GM21619 (cell line): ENCODE measurements at regions not wholly inside any gene's neighbourhood (a gene's known extent, or its start where the extent isn't known, plus 50 kb on each side); places are given as distances from the start of the nearest gene placed in this dataset.
"Not testable (repeated sequence)": the region's sequence is repeated elsewhere in the genome, so short reads cannot be mapped to it uniquely, and the experiment has no call there.

ENCODE experiments used
- ATAC-seq: cut with Tn5 transposase; IDR thresholded peaks from one replicate; pipeline ENCODE4 v1.9.1; 2021; ENCODE audit not compliant: unreplicated experiment

- no peak for ATAC-seq
Measured at GRCh38 chr4:33071535-33071934, 2351.4 kb downstream of the PCDH7 start.

DNA sequence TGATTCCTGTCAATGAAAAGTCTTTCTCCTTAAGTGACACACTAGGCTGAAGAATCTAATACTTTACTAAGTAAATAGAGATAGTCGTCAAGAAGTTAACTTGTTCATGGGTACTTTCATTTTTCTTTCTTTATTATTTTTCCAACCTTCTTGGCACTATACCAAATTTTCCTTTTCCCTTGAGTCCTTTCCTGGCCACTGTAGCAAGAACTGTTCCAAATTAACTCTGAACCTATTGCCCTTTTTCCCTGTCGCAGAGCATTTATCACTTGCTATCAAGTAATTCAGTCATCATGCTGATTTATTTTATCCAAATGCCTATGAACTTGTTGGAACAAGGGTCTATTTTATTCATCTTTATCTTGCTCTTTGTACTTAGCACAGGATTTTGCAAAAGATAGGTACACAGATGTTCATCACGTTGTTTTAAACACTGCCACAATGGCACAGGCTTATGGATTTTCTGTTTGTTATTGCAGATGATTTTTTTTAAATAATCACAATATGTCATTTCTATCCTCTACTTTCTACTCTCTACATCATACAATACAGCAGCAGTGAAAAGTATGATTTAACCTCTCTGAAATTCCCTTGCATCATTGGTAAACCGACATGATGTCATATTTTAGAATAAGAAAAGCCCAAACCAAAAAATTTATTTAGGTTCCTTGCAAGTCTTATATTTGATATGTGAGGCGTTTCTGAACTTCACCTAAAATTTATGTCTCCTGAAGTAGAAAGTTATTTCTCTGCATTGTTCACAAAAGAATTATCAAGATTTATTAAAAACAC, 2352.3 kb downstream of the PCDH7 start:
- ATAC-seq: no peak

DNA sequence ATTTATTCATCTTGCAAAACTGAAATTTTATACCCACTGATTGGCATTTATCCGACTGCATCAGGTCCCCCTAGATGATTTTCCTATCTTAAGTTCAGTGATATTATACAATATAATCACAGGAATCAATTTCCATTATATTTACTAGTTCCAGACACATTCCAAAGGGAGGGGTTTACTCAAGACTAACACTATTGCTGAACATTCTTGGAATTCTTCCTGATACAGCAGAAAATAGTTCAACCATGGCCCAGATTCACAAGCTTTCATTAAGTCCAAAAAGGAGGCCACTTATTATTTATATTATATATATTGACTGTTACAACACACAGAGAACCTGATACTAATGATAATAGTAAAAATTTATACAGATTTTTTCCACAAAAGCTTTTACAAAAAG, 2353.6 kb downstream of the PCDH7 start:
- ATAC-seq: no peak

DNA sequence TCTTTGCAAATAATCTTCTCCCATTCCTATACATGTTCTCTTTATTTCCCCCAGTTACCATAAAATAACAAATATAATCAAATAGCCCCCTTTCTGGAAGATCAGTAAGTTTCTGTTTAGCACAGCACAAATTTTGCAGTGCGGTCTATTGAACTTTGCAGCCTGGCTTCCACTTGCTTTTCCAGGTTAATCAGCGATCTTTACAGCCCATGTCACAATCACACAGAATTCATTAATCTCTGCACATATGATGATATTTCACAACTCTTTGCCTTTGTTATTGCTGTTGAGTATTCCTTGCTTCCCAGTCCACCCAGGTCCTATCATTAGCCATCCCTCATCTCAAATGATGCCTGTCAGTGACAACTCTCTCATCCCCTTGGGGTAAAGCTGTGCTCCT, 2358.0 kb downstream of the PCDH7 start:
- ATAC-seq: no peak

- no peak for ATAC-seq
Measured at GRCh38 chr4:33080275-33080674, 2360.1 kb downstream of the PCDH7 start.

DNA sequence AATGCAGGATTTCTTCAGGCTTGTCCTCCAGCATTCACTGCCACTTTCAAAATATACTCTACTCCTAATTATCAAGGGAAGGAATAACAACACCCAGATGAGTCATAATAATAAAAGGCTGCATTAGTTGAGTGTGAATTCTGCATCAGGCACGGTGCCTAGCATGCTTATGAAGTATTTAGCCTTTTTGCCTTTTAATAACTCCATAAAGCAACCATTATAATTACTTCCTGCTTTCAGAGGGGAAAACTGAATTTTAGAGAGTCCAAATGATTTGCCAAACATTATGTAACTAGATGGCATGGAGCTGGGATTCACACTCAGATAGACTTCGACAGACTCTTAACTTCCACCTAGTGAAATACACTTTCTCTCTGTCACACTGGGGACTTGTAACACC, 2365.5 kb downstream of the PCDH7 start:
- ATAC-seq: no peak

- no peak for ATAC-seq
Measured at GRCh38 chr4:33086331-33086925, 2366.3 kb downstream of the PCDH7 start.

DNA sequence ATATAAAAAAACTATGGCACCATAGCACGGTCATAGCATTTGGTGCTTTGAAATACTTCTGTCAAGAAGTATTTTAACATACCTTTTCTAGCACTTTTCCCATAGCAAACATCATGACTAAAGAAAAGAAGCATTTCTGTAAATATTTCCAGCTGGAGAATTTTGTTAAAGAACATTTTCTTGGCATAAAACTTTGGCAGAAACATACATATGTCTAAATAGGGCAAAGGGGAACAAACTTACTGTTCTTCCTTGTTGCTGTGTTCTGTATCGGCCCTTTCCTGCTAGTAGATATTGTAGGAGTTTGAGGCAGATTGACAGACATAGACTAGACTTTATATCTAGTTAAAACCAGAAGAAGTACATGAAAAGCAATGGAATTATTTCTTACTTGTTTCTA, 2368.5 kb downstream of the PCDH7 start:
- ATAC-seq: no peak

DNA sequence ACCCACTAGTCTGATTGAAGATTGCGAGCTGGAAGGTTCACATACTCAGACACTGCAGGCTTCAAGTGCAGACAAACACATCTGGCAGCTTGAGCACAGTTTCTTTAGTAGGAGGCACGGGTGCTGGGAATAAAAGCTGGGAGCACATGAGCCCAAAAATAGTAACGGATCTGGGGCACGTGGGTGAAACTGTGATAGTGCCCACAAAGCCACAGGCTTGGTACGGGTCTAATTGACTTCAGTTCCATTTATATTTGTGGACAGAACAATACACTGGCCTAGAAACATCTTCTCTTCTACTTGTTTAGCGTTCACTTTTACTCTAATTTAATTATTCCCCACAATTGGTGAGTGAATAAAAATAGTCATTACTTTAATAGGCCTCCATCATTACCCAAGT, 2370.7 kb downstream of the PCDH7 start:
- no peak for ATAC-seq

GRCh38 chr4:33091961-33092360, 2371.8 kb downstream of the PCDH7 start:
- ATAC-seq: no peak

- ATAC-seq: no peak
Measured at GRCh38 chr4:33104273-33104672, 2384.1 kb downstream of the PCDH7 start.

DNA sequence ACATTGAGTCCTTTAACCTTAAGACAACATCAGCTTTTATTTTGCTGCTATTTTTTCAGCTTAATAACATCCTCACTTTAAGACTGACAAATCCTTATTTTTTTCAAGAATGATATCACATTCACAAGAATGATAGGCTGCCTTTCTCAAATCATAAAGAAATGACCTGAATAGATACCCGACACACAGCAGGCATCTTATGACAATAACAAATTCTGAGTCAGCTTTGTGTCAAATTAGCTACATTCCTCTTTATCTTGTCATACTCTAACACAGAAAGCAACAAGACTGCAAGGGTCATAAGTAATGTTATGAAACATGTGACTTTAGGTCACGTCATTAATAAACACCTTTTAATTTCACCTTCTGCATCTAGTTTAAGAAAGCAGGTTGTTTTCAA, 2387.6 kb downstream of the PCDH7 start:
- ATAC-seq: no peak

DNA sequence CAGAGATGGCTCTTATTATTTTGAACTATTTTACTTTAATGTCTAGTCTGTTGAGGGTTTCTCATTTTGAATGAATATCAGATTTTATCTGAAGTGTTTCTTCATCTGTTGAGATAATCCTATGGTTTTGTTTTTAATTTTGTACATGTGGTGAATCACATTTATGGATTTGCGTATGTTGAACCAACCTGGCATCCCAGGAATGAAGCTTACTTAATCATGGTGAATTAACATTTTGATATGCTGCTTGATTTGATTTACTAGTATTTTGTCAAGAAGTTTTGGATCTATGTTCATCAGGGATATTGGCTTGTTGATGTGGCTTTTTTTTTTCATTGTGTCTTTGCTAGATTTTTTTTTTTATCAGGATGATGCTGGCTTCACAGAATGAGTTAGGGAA, 2390.9 kb downstream of the PCDH7 start:
- ATAC-seq: no peak

- no peak for ATAC-seq
Measured at GRCh38 chr4:33116871-33117270, 2396.7 kb downstream of the PCDH7 start.

DNA sequence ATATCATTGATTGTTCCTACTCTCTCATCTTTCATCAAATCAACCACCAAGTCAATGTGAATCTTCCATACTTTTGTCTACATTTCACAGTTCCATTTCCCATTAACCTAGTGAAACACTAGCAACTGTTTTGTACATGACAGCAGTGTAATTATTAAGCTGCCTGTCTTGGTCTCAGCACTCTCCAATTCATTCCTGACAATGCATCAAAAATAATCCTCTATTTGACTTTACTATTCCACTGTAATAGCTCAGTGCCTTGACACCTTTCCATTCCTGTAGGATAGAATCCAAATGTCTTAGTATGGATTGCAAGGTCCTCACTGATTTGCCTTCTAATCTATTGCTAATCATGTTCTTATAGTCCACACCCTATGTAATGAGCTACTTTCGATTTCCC, 2405.8 kb downstream of the PCDH7 start:
- ATAC-seq: no peak

- ATAC-seq: not testable (repeated sequence)
Measured at GRCh38 chr4:33130662-33131061, 2410.5 kb downstream of the PCDH7 start.

- ATAC-seq: no peak
Measured at GRCh38 chr4:33133723-33134122, 2413.6 kb downstream of the PCDH7 start.

DNA sequence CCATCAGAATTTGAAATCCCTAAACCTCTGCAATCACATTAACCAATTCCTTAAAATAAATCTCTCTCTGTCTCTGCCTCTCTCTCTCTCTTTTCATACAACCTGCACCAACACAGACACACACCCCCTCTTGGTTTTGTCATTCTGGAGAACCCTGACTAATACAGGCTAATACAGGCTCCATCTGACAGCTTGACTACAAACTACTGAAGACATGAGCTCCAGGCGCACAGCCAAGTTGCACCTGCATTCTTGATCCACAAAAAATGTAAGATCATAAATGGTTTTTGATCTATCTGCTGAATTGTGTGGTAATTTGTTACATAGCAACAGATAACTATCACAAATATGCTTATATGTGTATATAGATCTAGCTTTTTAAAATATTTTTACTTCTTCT, 2414.2 kb downstream of the PCDH7 start:
- ATAC-seq: no peak

DNA sequence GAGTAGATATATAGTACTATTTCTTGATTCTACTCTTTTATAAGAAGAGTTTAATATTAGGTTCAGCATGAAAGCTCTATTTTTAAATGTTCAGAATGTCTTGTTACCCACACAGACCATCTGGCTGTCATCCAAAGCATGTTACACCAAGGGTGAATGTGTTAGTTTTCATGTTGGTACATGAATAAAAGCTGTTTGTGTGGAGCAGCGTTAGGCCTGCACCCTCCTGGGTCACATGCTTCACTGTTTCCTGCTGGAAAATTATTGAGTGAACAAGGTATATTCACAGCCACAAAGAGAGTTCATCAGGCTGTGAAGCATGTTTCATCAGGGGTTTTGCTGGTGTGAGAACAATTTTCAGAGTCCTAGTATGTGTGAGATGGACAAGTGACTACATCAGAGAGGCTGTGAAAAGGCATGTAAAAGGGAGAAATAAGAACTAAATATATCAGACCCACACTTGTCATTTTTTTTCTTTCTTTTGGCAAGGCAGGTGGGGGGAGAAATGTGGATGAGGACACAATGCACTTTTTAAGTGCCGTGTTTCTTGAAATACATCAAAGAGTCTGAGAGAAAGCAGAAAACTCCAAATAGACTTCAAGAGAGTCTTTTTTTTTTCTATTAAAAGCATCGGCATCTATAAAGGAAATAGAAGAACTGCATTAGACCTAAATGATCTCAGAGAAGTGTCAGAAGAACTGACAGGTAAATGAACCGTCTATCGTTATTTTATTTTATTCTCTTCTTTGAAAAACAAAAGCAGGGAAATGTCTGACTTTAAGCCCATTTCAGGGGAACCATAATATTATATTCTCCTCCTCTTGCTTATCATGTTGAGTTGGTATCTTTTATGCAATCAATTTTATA, 2429.7 kb downstream of the PCDH7 start:
- ATAC-seq: no peak

DNA sequence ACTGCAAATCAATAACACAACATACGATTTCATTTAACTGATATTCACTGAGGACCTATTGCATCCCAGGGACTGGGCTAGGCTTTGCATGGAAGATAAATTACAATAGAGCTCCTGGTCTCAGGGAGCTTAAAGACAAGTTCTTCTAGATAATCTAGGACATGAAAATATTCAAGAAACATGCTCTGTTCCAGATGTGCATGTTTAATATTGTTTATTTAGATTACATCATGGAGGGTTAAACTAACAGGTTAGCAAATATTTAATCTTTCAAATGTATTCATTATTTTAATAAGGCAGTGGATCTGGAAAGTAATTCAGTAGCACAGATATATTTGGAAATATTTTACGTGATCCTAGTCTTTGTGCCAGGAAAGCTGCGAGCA, 2430.3 kb downstream of the PCDH7 start:
- no peak for ATAC-seq

- ATAC-seq: no peak
Measured at GRCh38 chr4:33160126-33160525, 2440.0 kb downstream of the PCDH7 start.

DNA sequence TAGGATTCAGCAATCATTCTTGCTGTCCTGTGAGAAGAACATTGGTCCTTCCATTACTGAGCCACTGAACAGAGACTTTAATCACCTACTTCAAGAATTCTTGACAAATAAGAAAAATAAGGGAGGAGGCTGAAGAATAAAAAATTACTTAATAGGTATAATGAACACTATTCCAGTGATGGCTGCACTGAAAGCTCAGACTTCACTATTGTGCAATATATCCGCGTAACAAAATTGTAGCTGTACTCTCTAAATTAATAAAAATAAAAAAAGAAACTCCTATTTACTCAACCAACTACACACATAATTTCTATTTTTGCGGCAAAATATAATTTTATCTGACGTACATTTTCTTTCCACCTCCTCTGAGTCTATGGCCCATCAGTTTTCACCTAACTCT, 2441.0 kb downstream of the PCDH7 start:
- no peak for ATAC-seq
